ENCODE measurements at regions not wholly inside any gene's neighbourhood (a gene's known extent, or its start where the extent isn't known, plus 50 kb on each side); places are given as distances from the start of the nearest gene placed in this dataset.

DNA sequence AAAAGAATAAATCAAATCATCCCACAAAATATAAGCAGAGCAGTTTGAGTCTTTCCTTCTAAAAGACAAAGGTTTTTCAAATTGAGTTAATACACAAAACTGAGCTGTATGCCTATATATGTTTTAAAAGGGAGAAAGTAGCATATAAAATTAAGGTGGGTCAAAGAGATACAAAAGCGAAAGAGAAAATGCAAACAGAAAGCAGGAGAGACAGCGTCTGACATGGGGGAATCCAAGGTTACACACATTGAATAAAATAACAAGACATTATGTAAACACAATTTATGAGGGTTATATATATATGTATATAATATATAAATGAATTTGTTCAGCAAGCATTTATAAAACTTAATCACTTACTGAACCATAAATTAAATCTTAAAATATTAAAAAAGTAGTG is 276.1 kb upstream of the LCORL start:
- H3K4me3 ChIP-seq (ENCODE audit: insufficient read depth, low read length, poor library complexity, severe bottlenecking), result no peak overlapping the region
- H3K27ac ChIP-seq (ENCODE audit: low read depth, low read length), result no peak overlapping the region
- no peak overlapping the region for H2AFZ ChIP-seq (ENCODE audit: low read depth, low read length, severe bottlenecking)
- H3K79me2 ChIP-seq (ENCODE audit: insufficient read depth, low read length), result no peaks in the 10 kb centered on the region
- H3K36me3 ChIP-seq (ENCODE audit: low read length), result no peaks in the 10 kb centered on the region
- H3K27me3 ChIP-seq (ENCODE audit: low read length), result no peaks in the 10 kb centered on the region
- H4K20me1 ChIP-seq (ENCODE audit: low read depth, low read length), result no peaks in the 10 kb centered on the region
- H3K9ac ChIP-seq (ENCODE audit: low read length), result no peak overlapping the region
- TF ChIP-seq EZH2phosphoT487 (conservative IDR thresholded peaks at IDR 0.05; ENCODE audit: low read length), result no peak
- TF ChIP-seq, protein P1, sequence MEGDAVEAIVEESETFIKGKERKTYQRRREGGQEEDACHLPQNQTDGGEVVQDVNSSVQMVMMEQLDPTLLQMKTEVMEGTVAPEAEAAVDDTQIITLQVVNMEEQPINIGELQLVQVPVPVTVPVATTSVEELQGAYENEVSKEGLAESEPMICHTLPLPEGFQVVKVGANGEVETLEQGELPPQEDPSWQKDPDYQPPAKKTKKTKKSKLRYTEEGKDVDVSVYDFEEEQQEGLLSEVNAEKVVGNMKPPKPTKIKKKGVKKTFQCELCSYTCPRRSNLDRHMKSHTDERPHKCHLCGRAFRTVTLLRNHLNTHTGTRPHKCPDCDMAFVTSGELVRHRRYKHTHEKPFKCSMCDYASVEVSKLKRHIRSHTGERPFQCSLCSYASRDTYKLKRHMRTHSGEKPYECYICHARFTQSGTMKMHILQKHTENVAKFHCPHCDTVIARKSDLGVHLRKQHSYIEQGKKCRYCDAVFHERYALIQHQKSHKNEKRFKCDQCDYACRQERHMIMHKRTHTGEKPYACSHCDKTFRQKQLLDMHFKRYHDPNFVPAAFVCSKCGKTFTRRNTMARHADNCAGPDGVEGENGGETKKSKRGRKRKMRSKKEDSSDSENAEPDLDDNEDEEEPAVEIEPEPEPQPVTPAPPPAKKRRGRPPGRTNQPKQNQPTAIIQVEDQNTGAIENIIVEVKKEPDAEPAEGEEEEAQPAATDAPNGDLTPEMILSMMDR (IDR thresholded peaks at IDR 0.05; ENCODE audit: insufficient read depth, low read length, poor library complexity, severe bottlenecking), result no peak
- no peak overlapping the region for H3K4me2 ChIP-seq (ENCODE audit: low read depth, low read length, poor library complexity, severe bottlenecking)
- H3K9me3 ChIP-seq (ENCODE audit: insufficient read depth, low read length), result no peaks in the 10 kb centered on the region
- H3F3A ChIP-seq (ENCODE audit: insufficient read depth), result no peaks in the 10 kb centered on the region
- H3K9me2 ChIP-seq (replicated peaks; ENCODE audit: insufficient read depth, low read length), result no peaks in the 10 kb centered on the region

DNA sequence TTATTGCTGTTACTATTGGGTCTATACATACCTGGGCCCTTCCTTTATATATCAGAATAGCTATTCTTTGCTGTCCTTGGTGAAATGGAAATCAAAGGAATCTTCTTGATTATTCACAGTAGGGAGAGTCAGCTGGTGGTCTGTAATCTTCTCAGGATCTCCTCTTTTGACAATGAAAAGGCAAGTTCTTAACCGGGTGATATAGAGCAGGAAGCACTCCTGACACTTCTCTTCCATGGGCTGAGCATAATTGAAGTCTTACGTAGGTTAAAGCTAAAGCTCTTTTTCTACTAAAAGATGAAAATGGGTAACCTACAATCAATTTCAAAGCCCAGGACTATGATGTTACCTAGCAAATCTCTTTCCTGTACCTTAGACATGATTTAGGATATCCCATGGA is 274.9 kb upstream of the LCORL start:
- Histone ChIP-seq H3K4me2 (ENCODE audit: low read depth, low read length, poor library complexity, severe bottlenecking) (no peak overlapping the region), H3K27me3 (ENCODE audit: low read length) (no peaks in the 10 kb centered on the region), H4K20me1 (ENCODE audit: low read depth, low read length) (no peaks in the 10 kb centered on the region), H3K27ac (ENCODE audit: low read depth, low read length) (no peak overlapping the region), H3F3A (ENCODE audit: insufficient read depth) (no peaks in the 10 kb centered on the region), H3K9me3 (ENCODE audit: insufficient read depth, low read length) (no peaks in the 10 kb centered on the region), H3K9ac (ENCODE audit: low read length) (no peak overlapping the region), H3K79me2 (ENCODE audit: insufficient read depth, low read length) (no peaks in the 10 kb centered on the region), H3K36me3 (ENCODE audit: low read length) (no peaks in the 10 kb centered on the region), H3K9me2 (replicated peaks; ENCODE audit: insufficient read depth, low read length) (no peaks in the 10 kb centered on the region), H2AFZ (ENCODE audit: low read depth, low read length, severe bottlenecking) (no peak overlapping the region), H3K4me3 (ENCODE audit: insufficient read depth, low read length, poor library complexity, severe bottlenecking) (no peak overlapping the region)
- TF ChIP-seq, protein P1 (IDR thresholded peaks at IDR 0.05; ENCODE audit: insufficient read depth, low read length, poor library complexity, severe bottlenecking), result no peak
- TF ChIP-seq EZH2phosphoT487 (conservative IDR thresholded peaks at IDR 0.05; ENCODE audit: low read length), result no peak

DNA sequence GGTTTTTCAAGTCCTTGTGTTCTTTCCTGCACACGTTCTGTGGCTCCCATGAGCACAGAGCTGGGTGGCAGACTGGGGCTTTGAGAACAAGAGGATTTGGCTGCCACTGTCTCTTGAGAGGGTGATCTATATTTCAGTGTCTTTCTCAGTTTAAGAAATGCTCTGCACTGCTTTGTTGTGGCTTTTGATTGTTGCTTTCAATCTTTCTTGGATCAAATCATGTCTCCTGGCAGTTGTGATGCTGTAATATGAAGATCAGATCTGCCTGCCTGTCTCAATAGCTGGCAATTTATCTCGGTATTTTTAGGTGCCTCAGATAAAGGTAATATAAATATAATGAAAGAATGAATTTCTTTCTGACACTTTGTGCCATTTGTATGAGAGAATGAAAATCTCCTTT is 273.3 kb upstream of the LCORL start:
- H3F3A ChIP-seq (ENCODE audit: insufficient read depth), result no peaks in the 10 kb centered on the region
- no peaks in the 10 kb centered on the region for H3K27me3 ChIP-seq (ENCODE audit: low read length)
- no peak for TF ChIP-seq EZH2phosphoT487 (conservative IDR thresholded peaks at IDR 0.05; ENCODE audit: low read length)
- TF ChIP-seq, protein P1 (IDR thresholded peaks at IDR 0.05; ENCODE audit: insufficient read depth, low read length, poor library complexity, severe bottlenecking), result no peak

More for the DNA sequence above, 273.3 kb upstream of the LCORL start:
- no peak overlapping the region for H3K4me2 ChIP-seq (ENCODE audit: low read depth, low read length, poor library complexity, severe bottlenecking)
- no peak overlapping the region for H3K27ac ChIP-seq (ENCODE audit: low read depth, low read length)
- no peak overlapping the region for H2AFZ ChIP-seq (ENCODE audit: low read depth, low read length, severe bottlenecking)
- no peak overlapping the region for H3K9ac ChIP-seq (ENCODE audit: low read length)
- H3K36me3 ChIP-seq (ENCODE audit: low read length), result no peaks in the 10 kb centered on the region
- H3K79me2 ChIP-seq (ENCODE audit: insufficient read depth, low read length), result no peaks in the 10 kb centered on the region
- no peak overlapping the region for H3K4me3 ChIP-seq (ENCODE audit: insufficient read depth, low read length, poor library complexity, severe bottlenecking)
- no peaks in the 10 kb centered on the region for H3K9me3 ChIP-seq (ENCODE audit: insufficient read depth, low read length)
- no peaks in the 10 kb centered on the region for H3K9me2 ChIP-seq (replicated peaks; ENCODE audit: insufficient read depth, low read length)
- H4K20me1 ChIP-seq (ENCODE audit: low read depth, low read length), result no peaks in the 10 kb centered on the region

Data from SU-DHL-6 (cell line).